GM12872 (cell line): ENCODE measurements at regions not wholly inside any gene's neighbourhood (a gene's known extent, or its start where the extent isn't known, plus 50 kb on each side); places are given as distances from the start of the nearest gene placed in this dataset.

ENCODE experiments used
- TF ChIP-seq, protein P1 (sequence below): IDR thresholded peaks from 3 replicates; pipeline ENCODE4 v1.5.1; 2011; ENCODE audit warnings: low read depth, mild to moderate bottlenecking, low read length, moderate library complexity; ENCODE audit not compliant: insufficient read depth

DNA sequence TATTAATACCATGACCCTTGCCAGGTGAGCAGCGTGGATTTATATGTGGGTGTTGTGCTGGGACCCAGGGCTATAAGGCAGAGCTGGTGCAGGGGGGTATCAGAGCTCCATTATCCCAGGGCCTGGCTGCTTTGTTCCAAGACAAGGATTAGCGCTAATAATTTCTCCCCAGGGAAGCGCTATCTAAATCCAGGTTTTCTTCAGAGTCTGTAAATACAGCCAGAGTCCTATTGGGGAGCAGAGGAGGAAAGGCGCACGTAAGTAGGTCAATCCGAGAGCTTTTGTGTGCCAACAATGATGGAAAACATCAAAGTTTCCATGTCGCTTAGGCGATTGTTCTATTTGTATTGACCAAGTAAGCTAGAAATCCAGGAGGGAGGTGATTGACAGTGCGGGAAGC lies 1009.7 kb downstream of the VRK1 start:
- TF ChIP-seq, protein P1, sequence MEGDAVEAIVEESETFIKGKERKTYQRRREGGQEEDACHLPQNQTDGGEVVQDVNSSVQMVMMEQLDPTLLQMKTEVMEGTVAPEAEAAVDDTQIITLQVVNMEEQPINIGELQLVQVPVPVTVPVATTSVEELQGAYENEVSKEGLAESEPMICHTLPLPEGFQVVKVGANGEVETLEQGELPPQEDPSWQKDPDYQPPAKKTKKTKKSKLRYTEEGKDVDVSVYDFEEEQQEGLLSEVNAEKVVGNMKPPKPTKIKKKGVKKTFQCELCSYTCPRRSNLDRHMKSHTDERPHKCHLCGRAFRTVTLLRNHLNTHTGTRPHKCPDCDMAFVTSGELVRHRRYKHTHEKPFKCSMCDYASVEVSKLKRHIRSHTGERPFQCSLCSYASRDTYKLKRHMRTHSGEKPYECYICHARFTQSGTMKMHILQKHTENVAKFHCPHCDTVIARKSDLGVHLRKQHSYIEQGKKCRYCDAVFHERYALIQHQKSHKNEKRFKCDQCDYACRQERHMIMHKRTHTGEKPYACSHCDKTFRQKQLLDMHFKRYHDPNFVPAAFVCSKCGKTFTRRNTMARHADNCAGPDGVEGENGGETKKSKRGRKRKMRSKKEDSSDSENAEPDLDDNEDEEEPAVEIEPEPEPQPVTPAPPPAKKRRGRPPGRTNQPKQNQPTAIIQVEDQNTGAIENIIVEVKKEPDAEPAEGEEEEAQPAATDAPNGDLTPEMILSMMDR: no peak

DNA sequence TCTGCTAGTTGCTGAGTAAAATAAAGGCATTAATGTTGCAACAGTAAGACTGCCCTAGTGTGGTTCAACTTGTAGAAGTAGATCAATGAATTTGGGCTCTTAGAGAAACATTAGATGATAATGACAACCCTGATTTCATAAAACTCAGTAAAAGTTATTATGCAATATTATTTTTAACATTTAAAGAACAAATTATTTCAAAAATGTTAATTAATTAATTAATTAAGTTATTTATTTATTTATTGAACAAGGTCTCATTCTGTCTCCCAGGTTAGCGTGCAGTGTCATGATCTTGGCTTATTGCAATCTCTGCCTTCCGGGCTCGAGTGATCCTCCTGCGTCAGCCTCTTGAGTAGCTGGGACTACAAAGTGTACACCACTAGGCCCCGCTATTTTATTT lies 1016.4 kb downstream of the VRK1 start:
- TF ChIP-seq, protein P1: no peak

DNA sequence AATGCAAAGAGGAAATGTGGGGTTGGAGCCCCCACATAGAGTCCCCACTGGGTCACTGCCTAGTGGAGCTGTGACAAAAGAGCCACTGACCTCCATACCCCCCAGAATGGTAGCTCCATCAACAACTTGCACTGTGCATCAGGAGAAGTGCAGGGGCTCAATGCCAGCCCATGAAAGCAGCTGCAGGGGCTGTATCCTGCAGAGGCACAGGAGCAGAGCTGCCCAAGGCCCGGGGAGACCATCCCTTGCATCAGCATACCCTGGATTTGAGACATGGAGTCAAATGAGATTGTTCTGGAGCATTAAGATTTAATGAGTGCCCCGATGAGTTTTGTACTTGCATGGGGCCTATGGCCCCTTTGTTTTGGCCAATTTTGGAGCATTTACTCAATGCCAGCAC lies 1023.6 kb downstream of the VRK1 start:
- TF ChIP-seq, protein P1: no peak

DNA sequence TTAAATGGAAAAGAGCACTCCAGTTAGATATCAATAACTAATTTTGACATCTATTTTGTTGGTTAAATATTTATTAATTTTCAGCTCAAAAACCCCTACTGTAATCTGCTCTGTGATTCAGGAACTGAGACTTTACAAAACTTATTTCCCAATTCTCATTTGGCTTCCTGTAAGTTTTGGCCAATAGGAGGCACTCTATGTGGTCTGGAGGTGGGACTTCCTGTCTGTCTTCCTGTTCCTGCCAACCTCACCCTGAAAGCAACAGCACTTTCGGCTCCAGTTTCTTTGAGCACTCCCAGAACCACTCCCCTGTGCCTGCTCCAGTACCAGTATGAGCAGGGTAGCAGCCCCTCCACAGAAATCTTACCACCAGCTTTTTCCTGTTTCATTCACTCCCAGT lies 1027.0 kb downstream of the VRK1 start:
- TF ChIP-seq, protein P1: no peak

DNA sequence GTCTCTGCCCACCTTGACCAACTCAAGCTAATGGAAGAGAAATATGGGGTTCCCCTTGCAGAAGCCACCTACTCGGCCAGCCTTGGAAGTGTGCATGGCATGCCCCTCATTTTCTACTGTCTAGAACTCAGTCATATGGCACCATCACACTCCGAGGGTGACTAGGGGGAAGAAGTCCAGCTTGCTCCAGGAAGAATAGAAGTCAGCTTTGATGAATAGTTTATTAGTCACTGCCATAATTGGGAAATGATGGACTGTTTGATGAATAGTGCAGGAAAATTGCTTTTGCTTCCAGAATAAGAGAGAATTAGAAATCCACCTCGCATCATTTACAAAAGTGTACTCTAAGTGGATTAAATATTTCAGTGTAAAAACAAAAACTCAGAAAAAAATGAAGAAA lies 1030.6 kb downstream of the VRK1 start:
- TF ChIP-seq, protein P1: no peak

DNA sequence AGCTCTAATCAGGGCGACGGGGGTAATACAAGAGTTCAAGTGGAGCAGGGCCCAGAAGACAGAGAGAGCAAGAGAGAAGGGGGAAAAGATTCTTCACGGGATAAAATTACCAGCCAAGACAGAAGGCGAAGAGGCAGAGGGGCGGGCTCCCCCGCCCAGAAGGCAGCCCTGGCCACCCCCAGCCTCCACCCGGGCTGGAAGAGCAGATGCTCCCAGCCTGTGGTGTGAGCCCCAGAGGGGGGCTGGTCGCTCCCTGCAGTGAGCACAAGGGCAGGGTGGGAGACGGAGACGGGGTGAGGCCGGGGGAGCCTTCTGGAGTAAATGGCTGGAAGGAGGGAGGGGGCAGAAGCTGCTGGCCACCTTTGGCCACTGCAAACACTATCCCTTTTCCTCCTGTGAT lies 1035.6 kb downstream of the VRK1 start:
- TF ChIP-seq, protein P1: no peak

DNA sequence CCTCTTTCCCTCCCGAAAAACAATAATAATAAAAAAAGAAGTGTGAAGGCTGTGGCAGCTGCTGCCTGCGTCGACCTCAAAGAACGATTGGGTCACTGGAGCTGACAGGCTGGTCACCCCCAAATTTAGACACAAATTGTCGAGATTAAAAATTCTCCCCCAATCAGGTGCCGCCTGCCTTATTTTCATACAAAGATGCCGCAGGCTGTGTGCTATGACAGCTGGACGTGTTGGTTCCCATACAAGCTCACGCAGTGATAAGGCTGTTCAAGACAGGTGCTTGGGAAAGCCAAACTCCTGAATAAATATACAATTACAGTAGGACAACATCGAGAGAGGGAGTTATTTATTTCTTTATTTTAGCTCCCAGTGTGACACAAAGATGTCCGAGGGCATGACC lies 1041.8 kb downstream of the VRK1 start:
- TF ChIP-seq, protein P1: no peak

DNA sequence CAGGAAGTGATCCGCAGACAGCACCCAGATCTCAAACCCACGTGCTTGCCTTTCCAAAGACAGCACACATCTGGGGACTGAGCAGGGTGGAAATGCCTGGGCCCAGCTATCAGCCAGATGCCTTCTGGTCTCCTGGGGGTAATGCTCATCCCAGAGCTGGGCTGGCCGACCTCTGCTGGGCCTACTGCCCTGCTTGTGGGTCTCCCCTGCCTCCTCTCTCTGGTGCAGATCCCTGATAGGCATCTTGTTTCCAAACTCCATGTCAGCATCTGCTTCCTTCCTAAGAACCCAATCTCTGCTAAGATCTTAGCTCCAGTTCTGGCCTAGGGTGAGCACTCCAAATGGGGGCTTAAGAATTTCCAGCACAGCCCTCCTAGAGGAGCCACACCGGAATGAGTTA lies 1043.0 kb downstream of the VRK1 start:
- TF ChIP-seq, protein P1: no peak
